ENCODE measurements at regions not wholly inside any gene's neighbourhood (a gene's known extent, or its start where the extent isn't known, plus 50 kb on each side); places are given as distances from the start of the nearest gene placed in this dataset.
"Not testable (repeated sequence)": the region's sequence is repeated elsewhere in the genome, so short reads cannot be mapped to it uniquely, and the experiment has no call there.

DNA sequence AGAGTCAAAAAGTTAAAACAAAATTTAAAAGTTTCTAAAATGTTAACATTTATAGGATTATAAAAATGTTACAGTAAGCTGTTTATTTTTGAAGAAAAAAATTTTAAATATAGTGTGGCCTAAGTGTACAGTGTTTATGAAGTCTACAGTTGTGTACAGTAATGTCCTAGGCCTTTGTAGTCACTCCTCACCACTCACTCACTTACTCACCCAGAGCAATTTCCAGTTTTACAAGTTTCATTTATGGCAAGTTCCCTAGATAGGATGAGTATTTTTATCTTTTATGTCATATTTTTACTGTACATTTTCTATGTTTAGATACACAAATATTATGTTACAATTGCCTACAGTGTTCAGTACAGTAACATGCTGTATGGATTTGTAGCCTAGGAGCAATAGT, 419.9 kb downstream of the ARL4A start:
- TF ChIP-seq, protein P1, sequence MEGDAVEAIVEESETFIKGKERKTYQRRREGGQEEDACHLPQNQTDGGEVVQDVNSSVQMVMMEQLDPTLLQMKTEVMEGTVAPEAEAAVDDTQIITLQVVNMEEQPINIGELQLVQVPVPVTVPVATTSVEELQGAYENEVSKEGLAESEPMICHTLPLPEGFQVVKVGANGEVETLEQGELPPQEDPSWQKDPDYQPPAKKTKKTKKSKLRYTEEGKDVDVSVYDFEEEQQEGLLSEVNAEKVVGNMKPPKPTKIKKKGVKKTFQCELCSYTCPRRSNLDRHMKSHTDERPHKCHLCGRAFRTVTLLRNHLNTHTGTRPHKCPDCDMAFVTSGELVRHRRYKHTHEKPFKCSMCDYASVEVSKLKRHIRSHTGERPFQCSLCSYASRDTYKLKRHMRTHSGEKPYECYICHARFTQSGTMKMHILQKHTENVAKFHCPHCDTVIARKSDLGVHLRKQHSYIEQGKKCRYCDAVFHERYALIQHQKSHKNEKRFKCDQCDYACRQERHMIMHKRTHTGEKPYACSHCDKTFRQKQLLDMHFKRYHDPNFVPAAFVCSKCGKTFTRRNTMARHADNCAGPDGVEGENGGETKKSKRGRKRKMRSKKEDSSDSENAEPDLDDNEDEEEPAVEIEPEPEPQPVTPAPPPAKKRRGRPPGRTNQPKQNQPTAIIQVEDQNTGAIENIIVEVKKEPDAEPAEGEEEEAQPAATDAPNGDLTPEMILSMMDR (IDR thresholded peaks at IDR 0.05), result no peak
- ATAC-seq (ENCODE audit: low read depth), result no peak
- no peak for DNase-seq
- peaks cover 12% of the 10 kb centered on the region for H3K4me1 Mint-ChIP-seq
- ChIA-PET CTCF (no interaction called here), POLR2A (no interaction called here)
- no peak overlapping the region for H3K27ac Mint-ChIP-seq
- H3K9me3 Mint-ChIP-seq, result no peaks in the 10 kb centered on the region
- no peak overlapping the region for H3K4me3 Mint-ChIP-seq
- intact Hi-C loops (cut with micrococcal nuclease), result no loop called here
- no peaks in the 10 kb centered on the region for H3K36me3 Mint-ChIP-seq (ENCODE audit: low read depth)
- H3K27me3 Mint-ChIP-seq, result no peaks in the 10 kb centered on the region

DNA sequence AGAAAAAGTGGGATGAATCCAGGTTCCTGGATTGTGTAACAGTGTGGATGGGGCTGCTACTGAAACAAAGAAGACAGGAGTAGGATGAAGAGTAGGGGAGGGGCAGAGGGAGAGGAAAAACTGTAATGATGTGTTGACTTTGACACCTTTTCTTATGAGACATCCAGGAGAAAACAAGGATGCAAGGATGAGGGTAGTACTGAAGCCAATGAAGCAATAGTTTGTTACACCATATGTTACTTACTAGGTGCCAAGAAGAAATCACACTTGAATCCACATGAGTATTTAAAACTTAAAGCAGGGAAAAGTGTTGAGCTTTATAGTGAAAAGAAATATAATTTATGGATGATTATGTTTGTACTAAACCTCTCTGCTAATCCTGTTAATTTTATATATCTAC, 420.6 kb downstream of the ARL4A start:
- intact Hi-C loops (cut with micrococcal nuclease), result no loop called here
- no peaks in the 10 kb centered on the region for H3K9me3 Mint-ChIP-seq
- no peak overlapping the region for H3K4me3 Mint-ChIP-seq
- no peak for DNase-seq
- CTCF ChIA-PET, result no interaction called here
- no peak overlapping the region for H3K27ac Mint-ChIP-seq
- H3K27me3 Mint-ChIP-seq, result no peaks in the 10 kb centered on the region
- no peaks in the 10 kb centered on the region for H3K36me3 Mint-ChIP-seq (ENCODE audit: low read depth)
- POLR2A ChIA-PET, result no interaction called here
- TF ChIP-seq, protein P1 (IDR thresholded peaks at IDR 0.05), result no peak
- no peak for ATAC-seq (ENCODE audit: low read depth)
- H3K4me1 Mint-ChIP-seq, result peaks cover 12% of the 10 kb centered on the region

DNA sequence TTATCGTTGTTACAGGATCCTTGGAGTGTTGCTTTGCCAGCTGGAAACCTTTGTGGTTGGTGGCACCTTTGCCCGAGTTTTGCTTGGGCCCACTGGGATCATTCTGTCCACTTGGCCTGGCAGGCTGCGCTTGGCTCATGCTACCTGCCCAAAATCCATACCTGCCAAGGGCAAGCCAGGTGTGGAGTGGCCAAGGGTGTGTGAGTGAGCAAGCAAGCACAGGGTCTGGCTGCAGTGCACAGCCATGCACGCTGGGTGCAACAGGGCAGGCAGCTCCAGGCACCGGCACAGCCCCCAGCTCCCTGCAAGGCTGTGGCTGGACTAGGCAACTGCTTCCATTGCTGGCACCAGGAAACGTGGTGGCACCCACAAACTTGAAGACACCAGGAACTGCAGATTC, 421.8 kb downstream of the ARL4A start:
- H3K27ac Mint-ChIP-seq, result no peak overlapping the region
- H3K4me1 Mint-ChIP-seq, result peaks cover 6% of the 10 kb centered on the region
- no peaks in the 10 kb centered on the region for H3K27me3 Mint-ChIP-seq
- POLR2A ChIA-PET, result no interaction called here
- TF ChIP-seq, protein P1 (IDR thresholded peaks at IDR 0.05), result no peak
- CTCF ChIA-PET, result no interaction called here
- H3K9me3 Mint-ChIP-seq, result no peaks in the 10 kb centered on the region
- H3K4me3 Mint-ChIP-seq, result no peak overlapping the region
- H3K36me3 Mint-ChIP-seq (ENCODE audit: low read depth), result no peaks in the 10 kb centered on the region
- intact Hi-C loops (cut with micrococcal nuclease), result no loop called here
- no peak for ATAC-seq (ENCODE audit: low read depth)
- DNase-seq, result no peak

DNA sequence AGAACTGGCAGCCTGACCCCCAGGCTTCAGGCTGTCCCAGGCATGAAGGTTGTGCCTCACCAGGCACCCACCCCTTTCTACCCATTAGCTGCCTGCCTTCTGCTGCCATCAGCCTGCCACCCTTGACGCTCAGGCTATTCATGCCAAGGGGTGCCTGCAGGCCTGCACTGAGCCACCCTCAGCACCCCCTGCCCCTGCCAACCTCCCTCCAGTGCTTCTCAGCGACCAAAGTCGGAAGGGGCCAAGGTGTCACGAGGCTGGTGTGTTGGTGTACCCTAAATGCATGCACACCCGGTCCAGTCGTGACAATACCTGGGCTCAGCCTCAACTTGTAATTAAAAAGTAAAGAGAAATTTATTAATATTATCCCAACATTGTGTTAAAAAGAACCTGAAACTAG, 422.7 kb downstream of the ARL4A start:
- ATAC-seq (ENCODE audit: low read depth), result no peak
- H3K4me3 Mint-ChIP-seq, result no peak overlapping the region
- CTCF ChIA-PET, result no interaction called here

DNA sequence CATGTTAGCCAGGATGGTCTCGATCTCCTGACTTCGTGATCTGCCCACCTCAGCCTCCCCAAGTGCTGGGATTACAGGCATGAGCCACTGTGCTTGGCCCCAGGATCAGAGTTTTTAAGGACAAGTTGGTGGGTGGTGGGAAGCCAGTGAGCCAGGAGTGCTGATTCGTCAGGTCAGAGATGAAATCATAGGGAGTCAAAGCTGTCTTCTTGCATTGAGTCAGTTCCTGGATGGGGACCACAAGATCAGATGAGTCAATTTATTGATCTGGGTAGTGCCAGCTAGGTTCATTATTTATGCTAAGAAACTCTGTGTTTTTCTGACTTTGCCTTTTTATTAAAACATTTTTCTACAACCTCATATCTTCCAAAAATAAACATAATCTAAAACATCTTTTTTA, 423.8 kb downstream of the ARL4A start:
- POLR2A ChIA-PET, result no interaction called here
- Mint-ChIP-seq H3K27ac (no peak overlapping the region), H3K4me1 (no peaks in the 10 kb centered on the region), H3K36me3 (ENCODE audit: low read depth) (no peaks in the 10 kb centered on the region), H3K4me3 (no peak overlapping the region), H3K9me3 (no peaks in the 10 kb centered on the region), H3K27me3 (no peaks in the 10 kb centered on the region)
- ATAC-seq (ENCODE audit: low read depth) (no peak), DNase-seq (no peak)
- CTCF ChIA-PET, result no interaction called here
- TF ChIP-seq, protein P1 (IDR thresholded peaks at IDR 0.05), result no peak
- intact Hi-C loops (cut with micrococcal nuclease), result no loop called here

More for the DNA sequence above, 422.7 kb downstream of the ARL4A start:
- H3K4me1 Mint-ChIP-seq, result no peaks in the 10 kb centered on the region
- POLR2A ChIA-PET, result no interaction called here
- no peak overlapping the region for H3K27ac Mint-ChIP-seq
- TF ChIP-seq, protein P1 (IDR thresholded peaks at IDR 0.05), result no peak
- no peaks in the 10 kb centered on the region for H3K27me3 Mint-ChIP-seq
- intact Hi-C loops (cut with micrococcal nuclease), result no loop called here
- no peaks in the 10 kb centered on the region for H3K36me3 Mint-ChIP-seq (ENCODE audit: low read depth)
- H3K9me3 Mint-ChIP-seq, result no peaks in the 10 kb centered on the region
- no peak for DNase-seq

DNA sequence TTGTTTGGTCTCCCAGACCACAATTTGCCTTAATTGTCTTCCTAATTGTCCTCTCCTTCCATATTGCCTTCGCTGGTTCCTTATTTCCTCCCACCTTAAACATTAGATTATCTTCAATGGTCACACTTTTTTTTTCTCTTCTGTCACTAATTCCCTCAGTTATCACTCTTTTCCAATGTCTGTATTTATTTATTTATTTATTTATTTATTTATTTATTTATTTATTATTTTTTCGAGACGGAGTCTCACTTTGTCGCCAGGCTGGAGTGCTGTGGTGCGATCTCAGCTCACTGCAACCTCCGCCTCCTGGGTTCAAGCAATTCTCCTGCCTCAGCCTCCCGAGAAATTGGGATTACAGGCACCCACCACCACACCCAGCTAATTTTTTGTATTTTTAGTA, 426.8 kb downstream of the ARL4A start:
- H3K4me3 Mint-ChIP-seq; CTCF ChIA-PET; POLR2A ChIA-PET; H3K4me1 Mint-ChIP-seq; H3K27me3 Mint-ChIP-seq; ATAC-seq (ENCODE audit: low read depth); H3K9me3 Mint-ChIP-seq; intact Hi-C loops (cut with micrococcal nuclease); H3K27ac Mint-ChIP-seq; DNase-seq; H3K36me3 Mint-ChIP-seq (ENCODE audit: low read depth): not testable (repeated sequence)

Measured in activated B cell treated with CpG ODN at 0.5 μM for 24 hours (primary cell).